HEK293 (cell line): ENCODE measurements at regions not wholly inside any gene's neighbourhood (a gene's known extent, or its start where the extent isn't known, plus 50 kb on each side); places are given as distances from the start of the nearest gene placed in this dataset.
"Not testable (repeated sequence)": the region's sequence is repeated elsewhere in the genome, so short reads cannot be mapped to it uniquely, and the experiment has no call there.

Source experiments
- CTCF ChIA-PET: fragments of 350-600 bp; formaldehyde crosslinking; extraction: SDS; loops from one replicate; lab custom pipeline; 2021; ENCODE audit warnings: antibody characterized with exemption; lab: Yijun Ruan, JAX
- POLR2A ChIA-PET: fragments of 300-600 bp; formaldehyde crosslinking; extraction: SDS; loops from one replicate; lab custom pipeline; 2020; ENCODE audit warnings: antibody characterized with exemption, inconsistent platforms; lab: Yijun Ruan, JAX
- H3K27ac ChIP-seq: fragments of 200-500 bp; sonication (Bioruptor generic); 2 replicates; pipeline ENCODE4 v1.5.1; 2014; ENCODE audit warnings: low read depth, low read length, control low read depth, inconsistent platforms; ENCODE audit errors: extremely low read depth
- H3K36me3 ChIP-seq, 2 experiments: fragments of 200-500 bp in 1 of 2; sonication (Bioruptor generic) in 1 of 2; 1 replicate in 1 of 2; 2 replicates in 1 of 2; pipeline ENCODE4 v1.5.1; 2014 to 2017; ENCODE audit warnings: inconsistent platforms in 2 of 2, low read length in 2 of 2; ENCODE audit not compliant: control insufficient read depth in 2 of 2, insufficient read depth in 1 of 2
- H3K4me1 ChIP-seq: fragments of 200-500 bp; sonication (Bioruptor generic); 2 replicates; pipeline ENCODE4 v1.5.1; 2014; ENCODE audit warnings: mild to moderate bottlenecking, low read length, inconsistent platforms; ENCODE audit not compliant: control insufficient read depth, insufficient read depth
- H3K4me3 ChIP-seq: 2 replicates; pipeline ENCODE4 v1.5.1; 2011; ENCODE audit warnings: low read depth, mild to moderate bottlenecking, control low read depth, low read length, moderate library complexity
- H3K9me3 ChIP-seq: fragments of 200-500 bp; sonication (Bioruptor generic); 2 replicates; pipeline ENCODE4 v1.5.1; 2014; ENCODE audit warnings: low read depth, low read length, inconsistent platforms; ENCODE audit not compliant: control insufficient read depth, insufficient read depth
- BCL11A ChIP-seq: fragments of 450-650 bp; formaldehyde crosslinking; IDR thresholded peaks from 2 replicates; pipeline ENCODE4 v1.5.1; 2016; ENCODE audit warnings: low read depth, missing biosample characterization, missing genetic modification characterization
- ELK4 ChIP-seq: IDR thresholded peaks from 2 replicates; pipeline ENCODE4 v1.6.1; 2011; ENCODE audit warnings: mild to moderate bottlenecking, low read depth, low read length, borderline replicate concordance
- GLIS1 ChIP-seq: fragments of 450-650 bp; formaldehyde crosslinking; IDR thresholded peaks from 2 replicates; pipeline ENCODE4 v1.5.1; 2016; ENCODE audit warnings: missing biosample characterization, missing genetic modification characterization
- PATZ1 ChIP-seq: fragments of 450-650 bp; formaldehyde crosslinking; IDR thresholded peaks from 2 replicates; pipeline ENCODE4 v1.5.1; 2016; ENCODE audit warnings: missing biosample characterization, missing genetic modification characterization
- PRDM10 ChIP-seq: fragments of 450-650 bp; formaldehyde crosslinking; IDR thresholded peaks from 2 replicates; pipeline ENCODE4 v1.5.1; 2016; ENCODE audit warnings: missing biosample characterization, missing genetic modification characterization
- RBAK ChIP-seq: fragments of 450-650 bp; formaldehyde crosslinking; IDR thresholded peaks from 2 replicates; pipeline ENCODE4 v1.5.1; 2016; ENCODE audit warnings: missing biosample characterization, missing genetic modification characterization
- SCRT1 ChIP-seq: fragments of 450-650 bp; formaldehyde crosslinking; IDR thresholded peaks from 2 replicates; pipeline ENCODE4 v1.5.1; 2016; ENCODE audit warnings: missing biosample characterization, missing genetic modification characterization, borderline replicate concordance
- SP2 ChIP-seq: fragments of 450-650 bp; formaldehyde crosslinking; IDR thresholded peaks from 2 replicates; pipeline ENCODE4 v1.5.1; 2016; ENCODE audit warnings: missing biosample characterization, missing genetic modification characterization
- TRIM28 ChIP-seq: IDR thresholded peaks from 2 replicates; pipeline ENCODE4 v1.6.1; 2011; ENCODE audit warnings: low read length, control low read depth, borderline replicate concordance
- ZFP37 ChIP-seq: fragments of 450-650 bp; formaldehyde crosslinking; IDR thresholded peaks from 2 replicates; pipeline ENCODE4 v1.5.1; 2016; ENCODE audit warnings: missing biosample characterization, missing genetic modification characterization
- ZNF16 ChIP-seq: fragments of 450-650 bp; formaldehyde crosslinking; IDR thresholded peaks from 2 replicates; pipeline ENCODE4 v1.5.1; 2016; ENCODE audit warnings: low read depth, missing biosample characterization, missing genetic modification characterization
- ZNF169 ChIP-seq: fragments of 450-650 bp; formaldehyde crosslinking; IDR thresholded peaks from 2 replicates; pipeline ENCODE4 v1.5.1; 2016; ENCODE audit warnings: missing biosample characterization, missing genetic modification characterization
- ZNF292 ChIP-seq: fragments of 450-650 bp; formaldehyde crosslinking; IDR thresholded peaks from 2 replicates; pipeline ENCODE4 v1.5.1; 2016; ENCODE audit warnings: low read depth, missing biosample characterization, missing genetic modification characterization, borderline replicate concordance
- ZNF366 ChIP-seq: fragments of 450-650 bp; formaldehyde crosslinking; conservative IDR thresholded peaks from 2 replicates; pipeline ENCODE4 v1.5.1; 2016; ENCODE audit warnings: missing biosample characterization, missing genetic modification characterization
- ZNF513 ChIP-seq: fragments of 450-650 bp; IDR thresholded peaks from 2 replicates; pipeline ENCODE4 v1.5.1; 2018; ENCODE audit warnings: missing biosample characterization, missing genetic modification characterization
- ZNF560 ChIP-seq: fragments of 450-650 bp; formaldehyde crosslinking; IDR thresholded peaks from 2 replicates; pipeline ENCODE4 v1.5.1; 2017; ENCODE audit warnings: missing biosample characterization, missing genetic modification characterization, borderline replicate concordance
- ZNF701 ChIP-seq: fragments of 450-650 bp; formaldehyde crosslinking; IDR thresholded peaks from 2 replicates; pipeline ENCODE4 v1.5.1; 2016; ENCODE audit warnings: missing biosample characterization, missing genetic modification characterization

GRCh38 chr11:45388472-45388871 is 102.3 kb upstream of the SYT13 start (continued):
- no peak for TF ChIP-seq PRDM10 (tag by site-specific recombination)
- TF ChIP-seq ZNF701, result no peak
- TF ChIP-seq ZNF169 (tag by site-specific recombination), result no peak
- no peak for TF ChIP-seq SCRT1 (tag by site-specific recombination)
- TF ChIP-seq, all 188 proteins: peak for 0

- 0 out of 2 replicates have a peak, but pooled peaks have one; percentile 36 for TF ChIP-seq RBAK (tag by site-specific recombination)
- POLR2A ChIA-PET, H3K36me3 ChIP-seq, H3K4me3 ChIP-seq, H3K9me3 ChIP-seq, H3K4me1 ChIP-seq, H3K27ac ChIP-seq: not testable (repeated sequence)
- CTCF ChIA-PET, result interaction anchor here (2.1 kb wide), 1 partner anchor 16 kb away, joined by 16 read pairs; no protein-coding TSS in a partner anchor
These were observed 101.7 kb upstream of the SYT13 start for GRCh38 chr11:45387885-45388284.

- POLR2A ChIA-PET, result no interaction called here
- Histone ChIP-seq H3K36me3 (no peaks in the 10 kb centered on the region), H3K27ac (no peak overlapping the region), H3K9me3 (no peaks in the 10 kb centered on the region), H3K4me1 (no peaks in the 10 kb centered on the region), H3K4me3 (no peak overlapping the region)
- TF ChIP-seq SP2 (tag by site-specific recombination) (no peak), PATZ1 (tag by site-specific recombination) (no peak)
- CTCF ChIA-PET, result interaction anchor here (2.1 kb wide), 1 partner anchor 16 kb away, joined by 16 read pairs; no protein-coding TSS in a partner anchor
These were observed 100.8 kb upstream of the SYT13 start for GRCh38 chr11:45386972-45387371.

- Histone ChIP-seq H3K4me1 (no peaks in the 10 kb centered on the region), H3K36me3 (no peaks in the 10 kb centered on the region), H3K9me3 (no peaks in the 10 kb centered on the region), H3K27ac (no peak overlapping the region)
- no peak for TF ChIP-seq ZNF366 (tag by site-specific recombination)
- no peak for TF ChIP-seq GLIS1
- TF ChIP-seq TRIM28, result no peak
- TF ChIP-seq ELK4, result no peak
- no peak for TF ChIP-seq ZNF16
- TF ChIP-seq BCL11A (tag by site-specific recombination), result no peak
- no peak for TF ChIP-seq ZNF292
- TF ChIP-seq ZFP37 (tag by site-specific recombination), result no peak
- no peak for TF ChIP-seq ZNF560
- TF ChIP-seq ZNF513 (tag by site-specific recombination), result no peak
- TF ChIP-seq, all 188 proteins: peak for 0
- no peak overlapping the region for H3K4me3 ChIP-seq
- CTCF ChIA-PET, result interaction anchor here (1.0 to 2.2 kb wide), 3 partner anchors 15 to 386 kb away, joined by 3 to 8 read pairs (median 3); no protein-coding TSS in a partner anchor
- POLR2A ChIA-PET, result no interaction called here
These were observed 99.7 kb upstream of the SYT13 start for GRCh38 chr11:45385844-45386243.
